ENCODE measurements at regions not wholly inside any gene's neighbourhood (a gene's known extent, or its start where the extent isn't known, plus 50 kb on each side); places are given as distances from the start of the nearest gene placed in this dataset.

DNA sequence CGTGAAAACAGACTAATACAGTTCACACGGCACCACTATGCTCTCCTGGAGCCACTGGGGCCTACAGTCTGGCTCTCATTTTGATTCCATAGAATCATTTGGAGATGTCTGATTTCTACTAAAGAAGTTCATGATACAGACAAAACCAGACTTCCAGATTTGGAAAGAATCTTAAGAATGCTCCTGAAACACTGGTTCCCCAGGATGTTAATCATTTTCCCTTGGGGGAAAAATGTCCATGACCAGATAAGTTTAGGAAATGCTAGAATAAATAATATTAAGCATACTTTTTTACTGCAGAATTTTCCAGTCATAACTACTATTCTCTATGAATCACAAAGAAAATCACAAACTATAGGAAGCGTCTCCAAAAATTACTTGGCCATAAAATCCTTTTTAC is 63.0 kb upstream of the RGS7 start:
- intact Hi-C loops (cut with micrococcal nuclease): no loop called here
- TF ChIP-seq EZH2 (IDR thresholded peaks at IDR 0.05; ENCODE audit: borderline replicate concordance, low read depth, low read length, severe bottlenecking) (no peak), POLR2A (IDR thresholded peaks at IDR 0.05; ENCODE audit: low read depth, low read length) (no peak), POLR2AphosphoS5 (IDR thresholded peaks at IDR 0.05; ENCODE audit: insufficient read depth, low read depth, low read length) (no peak), GATA2 (IDR thresholded peaks at IDR 0.05; ENCODE audit: insufficient read depth, insufficient read length, low read depth, low read length) (no peak), FOS (IDR thresholded peaks at IDR 0.05; ENCODE audit: borderline replicate concordance, insufficient read depth, low read length) (no peak), JUN (IDR thresholded peaks at IDR 0.05; ENCODE audit: borderline replicate concordance, insufficient read depth, insufficient read length, low read depth) (no peak), MYC (IDR thresholded peaks at IDR 0.05; ENCODE audit: low read depth, low read length) (no peak)
- TF ChIP-seq, protein P1, sequence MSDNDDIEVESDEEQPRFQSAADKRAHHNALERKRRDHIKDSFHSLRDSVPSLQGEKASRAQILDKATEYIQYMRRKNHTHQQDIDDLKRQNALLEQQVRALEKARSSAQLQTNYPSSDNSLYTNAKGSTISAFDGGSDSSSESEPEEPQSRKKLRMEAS (IDR thresholded peaks at IDR 0.05; ENCODE audit: insufficient read depth, insufficient read length): no peak
- TF ChIP-seq, protein P2, sequence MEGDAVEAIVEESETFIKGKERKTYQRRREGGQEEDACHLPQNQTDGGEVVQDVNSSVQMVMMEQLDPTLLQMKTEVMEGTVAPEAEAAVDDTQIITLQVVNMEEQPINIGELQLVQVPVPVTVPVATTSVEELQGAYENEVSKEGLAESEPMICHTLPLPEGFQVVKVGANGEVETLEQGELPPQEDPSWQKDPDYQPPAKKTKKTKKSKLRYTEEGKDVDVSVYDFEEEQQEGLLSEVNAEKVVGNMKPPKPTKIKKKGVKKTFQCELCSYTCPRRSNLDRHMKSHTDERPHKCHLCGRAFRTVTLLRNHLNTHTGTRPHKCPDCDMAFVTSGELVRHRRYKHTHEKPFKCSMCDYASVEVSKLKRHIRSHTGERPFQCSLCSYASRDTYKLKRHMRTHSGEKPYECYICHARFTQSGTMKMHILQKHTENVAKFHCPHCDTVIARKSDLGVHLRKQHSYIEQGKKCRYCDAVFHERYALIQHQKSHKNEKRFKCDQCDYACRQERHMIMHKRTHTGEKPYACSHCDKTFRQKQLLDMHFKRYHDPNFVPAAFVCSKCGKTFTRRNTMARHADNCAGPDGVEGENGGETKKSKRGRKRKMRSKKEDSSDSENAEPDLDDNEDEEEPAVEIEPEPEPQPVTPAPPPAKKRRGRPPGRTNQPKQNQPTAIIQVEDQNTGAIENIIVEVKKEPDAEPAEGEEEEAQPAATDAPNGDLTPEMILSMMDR (IDR thresholded peaks at IDR 0.05; ENCODE audit: extremely low read depth in 1 of 2, insufficient read depth in 1 of 2, low read depth in 1 of 2, low read length in 2 of 2): no peak
- Histone ChIP-seq H2AFZ (ENCODE audit: low read depth, low read length) (no peak overlapping the region), H3K9me3 (replicated peaks; ENCODE audit: control insufficient read depth, insufficient read depth, low read length) (no peaks in the 10 kb centered on the region), H3K9ac (replicated peaks; ENCODE audit: extremely low read depth, insufficient read depth, low read length) (no peak overlapping the region), H3K4me1 (ENCODE audit: control insufficient read depth, extremely low read depth, insufficient read depth, low read length) (peaks cover 6% of the 10 kb centered on the region), H3K79me2 (ENCODE audit: control insufficient read depth, insufficient read depth, low read length) (no peaks in the 10 kb centered on the region), H3K4me2 (ENCODE audit: insufficient read depth, low read length) (no peak overlapping the region), H3K36me3 (ENCODE audit: control insufficient read depth in 2 of 2, extremely low read depth in 1 of 2, insufficient read depth in 2 of 2, low read length in 2 of 2) (no peaks in the 10 kb centered on the region), H3K9me1 (replicated peaks; ENCODE audit: control insufficient read depth, extremely low read depth, insufficient read depth, low read length) (no peaks in the 10 kb centered on the region), H3K27me3 (ENCODE audit: control insufficient read depth in 2 of 2, insufficient read depth in 2 of 2, low read length in 2 of 2) (no peaks in the 10 kb centered on the region), H3K4me3 (replicated peaks in 1 of 3; ENCODE audit: insufficient read depth in 1 of 3, low read depth in 1 of 3, low read length in 3 of 3) (no peak overlapping the region), H3K27ac (ENCODE audit: insufficient read depth, low read depth, low read length) (no peak overlapping the region), H4K20me1 (replicated peaks; ENCODE audit: control insufficient read depth, extremely low read depth, insufficient read depth, low read length) (no peaks in the 10 kb centered on the region)
- BruUV-seq (replicated peaks): no TSS peak
- ChIA-PET CTCF (no interaction called here), POLR2A (no interaction called here)
- FAIRE-seq (no peak), DNase-seq (ENCODE audit: low read depth, low spot score) (no peak)
- dilution Hi-C loops (cut with MboI; ENCODE audit: extremely low pct_ligation_motif_present, low sequenced_read_pairs): no loop called here
